HEK293 (cell line): ENCODE measurements at regions not wholly inside any gene's neighbourhood (a gene's known extent, or its start where the extent isn't known, plus 50 kb on each side); places are given as distances from the start of the nearest gene placed in this dataset.
A peak's percentile ranks its signal among the peaks of the same experiment; 100 is the strongest.

Source experiments
- CTCF ChIA-PET: fragments of 350-600 bp; formaldehyde crosslinking; extraction: SDS; loops from one replicate; lab custom pipeline; 2021; ENCODE audit warnings: antibody characterized with exemption; lab: Yijun Ruan, JAX
- POLR2A ChIA-PET: fragments of 300-600 bp; formaldehyde crosslinking; extraction: SDS; loops from one replicate; lab custom pipeline; 2020; ENCODE audit warnings: antibody characterized with exemption, inconsistent platforms; lab: Yijun Ruan, JAX
- H3K27ac ChIP-seq: fragments of 200-500 bp; sonication (Bioruptor generic); 2 replicates; pipeline ENCODE4 v1.5.1; 2014; ENCODE audit warnings: low read depth, low read length, control low read depth, inconsistent platforms; ENCODE audit errors: extremely low read depth
- H3K36me3 ChIP-seq, 2 experiments: fragments of 200-500 bp in 1 of 2; sonication (Bioruptor generic) in 1 of 2; 1 replicate in 1 of 2; 2 replicates in 1 of 2; pipeline ENCODE4 v1.5.1; 2014 to 2017; ENCODE audit warnings: inconsistent platforms in 2 of 2, low read length in 2 of 2; ENCODE audit not compliant: control insufficient read depth in 2 of 2, insufficient read depth in 1 of 2
- H3K4me1 ChIP-seq: fragments of 200-500 bp; sonication (Bioruptor generic); 2 replicates; pipeline ENCODE4 v1.5.1; 2014; ENCODE audit warnings: mild to moderate bottlenecking, low read length, inconsistent platforms; ENCODE audit not compliant: control insufficient read depth, insufficient read depth
- H3K4me3 ChIP-seq: 2 replicates; pipeline ENCODE4 v1.5.1; 2011; ENCODE audit warnings: low read depth, mild to moderate bottlenecking, control low read depth, low read length, moderate library complexity
- H3K9me3 ChIP-seq: fragments of 200-500 bp; sonication (Bioruptor generic); 2 replicates; pipeline ENCODE4 v1.5.1; 2014; ENCODE audit warnings: low read depth, low read length, inconsistent platforms; ENCODE audit not compliant: control insufficient read depth, insufficient read depth
- PATZ1 ChIP-seq: fragments of 450-650 bp; formaldehyde crosslinking; IDR thresholded peaks from 2 replicates; pipeline ENCODE4 v1.5.1; 2016; ENCODE audit warnings: missing biosample characterization, missing genetic modification characterization
- SETDB1 ChIP-seq: IDR thresholded peaks from one replicate; pipeline ENCODE4 v1.6.1; 2017; ENCODE audit warnings: mild to moderate bottlenecking, low read length, moderate library complexity, mixed read lengths; ENCODE audit not compliant: insufficient read length
- ZBTB17 ChIP-seq: fragments of 450-650 bp; formaldehyde crosslinking; IDR thresholded peaks from 2 replicates; pipeline ENCODE4 v1.5.1; 2016; ENCODE audit warnings: missing biosample characterization, missing genetic modification characterization
- ZBTB26 ChIP-seq: fragments of 450-650 bp; formaldehyde crosslinking; optimal IDR thresholded peaks from 2 replicates; pipeline ENCODE3; 2016; ENCODE audit warnings: missing biosample characterization, mild to moderate bottlenecking, missing genetic modification characterization
- ZBTB44 ChIP-seq: fragments of 450-650 bp; IDR thresholded peaks from 2 replicates; pipeline ENCODE4 v1.5.1; 2018; ENCODE audit warnings: missing biosample characterization, mild to moderate bottlenecking, missing genetic modification characterization
- ZBTB8A ChIP-seq: fragments of 450-650 bp; formaldehyde crosslinking; IDR thresholded peaks from 2 replicates; pipeline ENCODE4 v1.5.1; 2016; ENCODE audit warnings: missing biosample characterization, missing genetic modification characterization
- ZEB2 ChIP-seq: fragments of 450-650 bp; formaldehyde crosslinking; IDR thresholded peaks from 2 replicates; pipeline ENCODE4 v1.5.1; 2016; ENCODE audit warnings: missing biosample characterization, missing genetic modification characterization
- ZFHX2 ChIP-seq: fragments of 450-650 bp; formaldehyde crosslinking; conservative IDR thresholded peaks from 2 replicates; pipeline ENCODE4 v1.5.1; 2016; ENCODE audit warnings: missing biosample characterization, missing genetic modification characterization
- ZFP69B ChIP-seq: fragments of 450-650 bp; formaldehyde crosslinking; IDR thresholded peaks from 2 replicates; pipeline ENCODE4 v1.5.1; 2016; ENCODE audit warnings: missing biosample characterization, missing genetic modification characterization
- ZNF280D ChIP-seq: fragments of 450-650 bp; formaldehyde crosslinking; IDR thresholded peaks from 2 replicates; pipeline ENCODE4 v1.5.1; 2016; ENCODE audit warnings: missing biosample characterization, missing genetic modification characterization
- ZNF292 ChIP-seq: fragments of 450-650 bp; formaldehyde crosslinking; IDR thresholded peaks from 2 replicates; pipeline ENCODE4 v1.5.1; 2016; ENCODE audit warnings: low read depth, missing biosample characterization, missing genetic modification characterization, borderline replicate concordance
- ZNF391 ChIP-seq: fragments of 450-650 bp; formaldehyde crosslinking; IDR thresholded peaks from 2 replicates; pipeline ENCODE4 v1.5.1; 2016; ENCODE audit warnings: low read depth, missing biosample characterization, missing genetic modification characterization, borderline replicate concordance
- ZNF580 ChIP-seq: fragments of 450-650 bp; formaldehyde crosslinking; IDR thresholded peaks from 2 replicates; pipeline ENCODE4 v1.5.1; 2016; ENCODE audit warnings: missing biosample characterization, missing genetic modification characterization
- ZNF626 ChIP-seq: fragments of 450-650 bp; sonication (Bioruptor Pico); formaldehyde crosslinking; IDR thresholded peaks from 2 replicates; pipeline ENCODE4 v1.5.1; 2018; ENCODE audit warnings: missing biosample characterization, missing genetic modification characterization, inconsistent platforms
- ZSCAN23 ChIP-seq: fragments of 450-650 bp; formaldehyde crosslinking; IDR thresholded peaks from 2 replicates; pipeline ENCODE4 v1.5.1; 2016; ENCODE audit warnings: missing biosample characterization, missing genetic modification characterization

GRCh38 chr15:81981908-81982307 lies 63.9 kb downstream of the MEX3B start:
- TF ChIP-seq ZBTB8A (tag by site-specific recombination) = no peak
- TF ChIP-seq ZBTB17 (tag by site-specific recombination) = no peak
- TF ChIP-seq ZEB2 (tag by site-specific recombination) = no peak
- no peak for TF ChIP-seq ZSCAN23 (tag by site-specific recombination)
- no peak for TF ChIP-seq ZNF391
- no peak for TF ChIP-seq ZBTB26
- TF ChIP-seq ZFHX2 (tag by site-specific recombination) = no peak
- no peak for TF ChIP-seq ZFP69B (tag by site-specific recombination)
- Histone ChIP-seq H3K4me1 (no peaks in the 10 kb centered on the region), H3K36me3 (no peaks in the 10 kb centered on the region), H3K9me3 (peaks cover 4% of the 10 kb centered on the region; the same call in 1 of the 2 replicates), H3K27ac (no peak overlapping the region), H3K4me3 (no peak overlapping the region)
- ChIA-PET CTCF (interaction anchor here (0.7 to 1.1 kb wide), 2 partner anchors 38 to 678 kb away, joined by 3 read pairs; no protein-coding TSS in a partner anchor), POLR2A (no interaction called here)

GRCh38 chr15:81977464-81977863 lies 68.4 kb downstream of the MEX3B start:
- H3K36me3 ChIP-seq = no peaks in the 10 kb centered on the region
- no peaks in the 10 kb centered on the region for H3K4me1 ChIP-seq
- TF ChIP-seq ZNF280D = peak; percentile 98
- TF ChIP-seq ZNF626 = peak; percentile 68; the same call in 1 of the 2 replicates
- TF ChIP-seq ZNF292 (tag by site-specific recombination) = no peak
- TF ChIP-seq ZBTB44 (tag by site-specific recombination) = no peak
- peak; percentile 75 for TF ChIP-seq SETDB1
- TF ChIP-seq ZNF580 (tag by site-specific recombination) = peak; percentile 65; the same call in 1 of the 2 replicates
- no peak for TF ChIP-seq PATZ1 (tag by site-specific recombination)
- POLR2A ChIA-PET = no interaction called here
- no peak overlapping the region for H3K4me3 ChIP-seq
- H3K9me3 ChIP-seq = peaks cover 4% of the 10 kb centered on the region; the same call in 1 of the 2 replicates
- CTCF ChIA-PET = interaction anchor here (0.6 kb wide), 1 partner anchor 105 kb away, joined by 6 read pairs; no protein-coding TSS in a partner anchor
- H3K27ac ChIP-seq = no peak overlapping the region
